Brain microvascular endothelial cell (primary cell): ENCODE measurements at regions not wholly inside any gene's neighbourhood (a gene's known extent, or its start where the extent isn't known, plus 50 kb on each side); places are given as distances from the start of the nearest gene placed in this dataset.

ENCODE experiments used
- DNase-seq: peaks from one replicate; pipeline ENCODE4 v3.0.0-alpha.2; 2020
- H3K27ac ChIP-seq: fragments of 250-450 bp; sonication (Bioruptor Pico); 2 replicates; pipeline ENCODE4 v1.5.1; 2020; ENCODE audit warnings: mild to moderate bottlenecking, moderate library complexity
- H3K27me3 ChIP-seq: fragments of 250-450 bp; sonication (Bioruptor Pico); replicated peaks from 2 replicates; pipeline ENCODE4 v1.5.1; 2020; ENCODE audit warnings: mild to moderate bottlenecking
- H3K36me3 ChIP-seq: fragments of 250-450 bp; sonication (Bioruptor Pico); replicated peaks from 2 replicates; pipeline ENCODE4 v1.5.1; 2020; ENCODE audit warnings: mild to moderate bottlenecking
- H3K4me3 ChIP-seq: 2 replicates; pipeline ENCODE4 v1.5.1; 2011; ENCODE audit warnings: low read depth, mild to moderate bottlenecking, control low read depth, low read length, moderate library complexity
- CTCF ChIP-seq: IDR thresholded peaks from 2 replicates; pipeline ENCODE4 v1.5.1; 2011; ENCODE audit warnings: low read depth, mild to moderate bottlenecking, moderate library complexity, low read length, control low read depth, inconsistent platforms; ENCODE audit errors: missing control alignments
- in situ Hi-C: cut with HindIII; loops from 2 replicates; pipeline ENCODE4 v1.10.0; 2017; ENCODE audit warnings: low sequenced_read_pairs, low pct_ligation_motif_present

GRCh38 chr4:19592391-19592790 lies 659.3 kb upstream of the SLIT2 start:
- in situ Hi-C loops = no loop called here

GRCh38 chr4:19583827-19584569 lies 667.7 kb upstream of the SLIT2 start:
- TF ChIP-seq CTCF = no peak
- Histone ChIP-seq H3K4me3 (no peak overlapping the region), H3K36me3 (no peaks in the 10 kb centered on the region), H3K27me3 (no peaks in the 10 kb centered on the region), H3K27ac (no peak overlapping the region)
- in situ Hi-C loops = no loop called here
- DNase-seq = no peak

More at GRCh38 chr4:19592391-19592790, 659.3 kb upstream of the SLIT2 start:
- no peaks in the 10 kb centered on the region for H3K27me3 ChIP-seq
- no peak overlapping the region for H3K4me3 ChIP-seq
- no peaks in the 10 kb centered on the region for H3K36me3 ChIP-seq
- no peak for TF ChIP-seq CTCF
- no peak overlapping the region for H3K27ac ChIP-seq
- no peak for DNase-seq

- no peak overlapping the region for H3K27ac ChIP-seq
- no peaks in the 10 kb centered on the region for H3K36me3 ChIP-seq
- in situ Hi-C loops = no loop called here
- no peak for TF ChIP-seq CTCF
- no peak overlapping the region for H3K4me3 ChIP-seq
- no peaks in the 10 kb centered on the region for H3K27me3 ChIP-seq
- no peak for DNase-seq
These were observed 671.6 kb upstream of the SLIT2 start for GRCh38 chr4:19580095-19580494.

GRCh38 chr4:19579608-19580007 lies 672.1 kb upstream of the SLIT2 start:
- in situ Hi-C loops = no loop called here
- Histone ChIP-seq H3K27me3 (no peaks in the 10 kb centered on the region), H3K36me3 (no peaks in the 10 kb centered on the region), H3K4me3 (no peak overlapping the region), H3K27ac (no peak overlapping the region)
- no peak for TF ChIP-seq CTCF
- DNase-seq = no peak

- Histone ChIP-seq H3K27ac (no peak overlapping the region), H3K27me3 (no peaks in the 10 kb centered on the region), H3K36me3 (no peaks in the 10 kb centered on the region), H3K4me3 (no peak overlapping the region)
- in situ Hi-C loops = no loop called here
- DNase-seq = no peak
- no peak for TF ChIP-seq CTCF
These were observed 674.6 kb upstream of the SLIT2 start for GRCh38 chr4:19577097-19577496.

GRCh38 chr4:19575924-19576323 lies 675.8 kb upstream of the SLIT2 start:
- in situ Hi-C loops = no loop called here
- DNase-seq = no peak
- Histone ChIP-seq H3K27ac (no peak overlapping the region), H3K4me3 (no peak overlapping the region), H3K27me3 (no peaks in the 10 kb centered on the region), H3K36me3 (no peaks in the 10 kb centered on the region)
- no peak for TF ChIP-seq CTCF
